Panc1 (cell line): ENCODE measurements at regions not wholly inside any gene's neighbourhood (a gene's known extent, or its start where the extent isn't known, plus 50 kb on each side); places are given as distances from the start of the nearest gene placed in this dataset.

Experiments used
- ATAC-seq: fragments of 200-7000 bp; cut with Tn5 transposase; 2 replicates; pipeline ENCODE4 v1.9.1; 2020; ENCODE audit warnings: mild to moderate bottlenecking, moderate library complexity
- BruUV-seq: library from RNA; stranded (reverse); fragments of 400-500 nt; replicated peaks from 2 replicates; lab custom pipeline; 2021; lab: Mats Ljungman, UMichigan
- CTCF ChIA-PET: fragments of 300-600 bp; sonication (Branson Sonifier 250); formaldehyde crosslinking; loops from one replicate; lab custom pipeline; 2022; ENCODE audit warnings: antibody characterized with exemption; lab: Charles Lee
- POLR2A ChIA-PET: fragments of 300-600 bp; sonication (Branson Sonifier 250); formaldehyde crosslinking; loops from one replicate; lab custom pipeline; 2022; ENCODE audit warnings: antibody characterized with exemption; lab: Charles Lee
- DNase-seq: peaks from one replicate; pipeline ENCODE4 v3.0.0-alpha.2; 2010; ENCODE audit warnings: low read depth, low spot score
- H3K27ac ChIP-seq: 2 replicates; pipeline ENCODE4 v1.5.1; 2011; ENCODE audit warnings: mild to moderate bottlenecking, low read length, inconsistent platforms
- H3K27me3 ChIP-seq: fragments of 200-500 bp; sonication (Bioruptor generic); 2 replicates; pipeline ENCODE4 v1.6.0; 2014; ENCODE audit warnings: low read length, inconsistent platforms; ENCODE audit not compliant: control insufficient read depth, insufficient read depth
- H3K36me3 ChIP-seq: fragments of 200-500 bp; sonication (Bioruptor generic); 2 replicates; pipeline ENCODE4 v1.5.1; 2014; ENCODE audit warnings: inconsistent platforms, mild to moderate bottlenecking, low read length, moderate library complexity; ENCODE audit not compliant: control insufficient read depth, insufficient read depth
- H3K4me1 ChIP-seq: 2 replicates; pipeline ENCODE4 v1.5.1; 2011; ENCODE audit warnings: inconsistent platforms, mild to moderate bottlenecking, low read length, moderate library complexity; ENCODE audit not compliant: control insufficient read depth, insufficient read depth
- H3K4me3 ChIP-seq, 2 experiments: 2 replicates each; pipeline ENCODE4 v1.5.1; 2011 to 2012; ENCODE audit warnings: low read depth in 2 of 2, low read length in 2 of 2, mild to moderate bottlenecking in 2 of 2, inconsistent platforms in 1 of 2, moderate library complexity in 1 of 2
- H3K9me3 ChIP-seq: fragments of 200-500 bp; sonication (Bioruptor generic); 2 replicates; pipeline ENCODE4 v1.5.1; 2014; ENCODE audit warnings: low read depth, mild to moderate bottlenecking, inconsistent platforms, low read length, moderate library complexity; ENCODE audit not compliant: control insufficient read depth, insufficient read depth
- CTCF ChIP-seq: fragments of 450-650 bp; IDR thresholded peaks from 2 replicates; pipeline ENCODE4 v1.5.1; 2017; ENCODE audit warnings: mild to moderate bottlenecking
- POLR2AphosphoS5 ChIP-seq: IDR thresholded peaks from 2 replicates; pipeline ENCODE4 v1.6.1; 2012; ENCODE audit warnings: mild to moderate bottlenecking, low read depth, low read length, moderate library complexity
- REST ChIP-seq, 2 experiments: IDR thresholded peaks; 2 replicates each; pipeline ENCODE4 v1.6.1; 2011 to 2012; ENCODE audit warnings: low read depth in 2 of 2, control low read depth in 1 of 2, low read length in 1 of 2, mild to moderate bottlenecking in 1 of 2, moderate library complexity in 1 of 2; ENCODE audit not compliant: insufficient read depth in 1 of 2
- SIN3A ChIP-seq: IDR thresholded peaks from 2 replicates; pipeline ENCODE4 v1.6.1; 2012; ENCODE audit warnings: low read depth, mild to moderate bottlenecking, low read length, moderate library complexity, borderline replicate concordance; ENCODE audit not compliant: insufficient read depth
- TCF7L2 ChIP-seq: IDR thresholded peaks from 2 replicates; pipeline ENCODE4 v1.6.1; 2011; ENCODE audit warnings: mild to moderate bottlenecking, low read depth, low read length, inconsistent platforms
- in situ Hi-C: cut with HindIII; loops from 2 replicates; pipeline ENCODE4 v1.10.0; 2016; ENCODE audit warnings: low sequenced_read_pairs, low pct_unique_long_range_greater_than_20kb
- intact Hi-C: fragments of 100-400 bp; cut with micrococcal nuclease; formaldehyde crosslinking; loops from one replicate; pipeline ENCODE4 v1.10.0; 2022; ENCODE audit not compliant: unreplicated experiment

- in situ Hi-C loops (no loop called here), intact Hi-C loops (no loop called here)
- no TSS peak for BruUV-seq
- Histone ChIP-seq H3K27ac (no peak overlapping the region), H3K36me3 (no peaks in the 10 kb centered on the region), H3K4me3 (no peak overlapping the region), H3K27me3 (no peaks in the 10 kb centered on the region), H3K4me1 (no peaks in the 10 kb centered on the region), H3K9me3 (peaks cover 4% of the 10 kb centered on the region; the same call in 1 of the 2 replicates)
- no peak for DNase-seq
- CTCF ChIA-PET = no interaction called here
- POLR2A ChIA-PET = no interaction called here
- TF ChIP-seq REST (IDR thresholded peaks at IDR 0.05; ENCODE audit: insufficient read depth in 1 of 2, low read depth in 2 of 2, low read length in 1 of 2) (no peak), SIN3A (no peak), CTCF (no peak), POLR2AphosphoS5 (no peak), TCF7L2 (no peak)
- ATAC-seq = no peak
Observed at GRCh38 chr6:141957271-141957670, 175.5 kb upstream of the GJE1 start.

- ChIA-PET POLR2A (no interaction called here), CTCF (no interaction called here)
- Histone ChIP-seq H3K4me1 (no peaks in the 10 kb centered on the region), H3K27ac (no peak overlapping the region), H3K27me3 (no peaks in the 10 kb centered on the region), H3K36me3 (no peaks in the 10 kb centered on the region), H3K9me3 (peaks cover 4% of the 10 kb centered on the region; the same call in 1 of the 2 replicates), H3K4me3 (no peak overlapping the region)
- in situ Hi-C loops = no loop called here
- intact Hi-C loops = no loop called here
- TF ChIP-seq TCF7L2 = no peak
- no peak for TF ChIP-seq REST (IDR thresholded peaks at IDR 0.05; ENCODE audit: insufficient read depth in 1 of 2, low read depth in 2 of 2, low read length in 1 of 2)
- no peak for TF ChIP-seq CTCF
- TF ChIP-seq SIN3A = no peak
- no TSS peak for BruUV-seq
- DNase-seq (no peak), ATAC-seq (no peak)
Observed at GRCh38 chr6:141956868-141957267, 175.9 kb upstream of the GJE1 start.
